Adrenal gland (tissue), 5 donors: ENCODE measurements at regions not wholly inside any gene's neighbourhood (a gene's known extent, or its start where the extent isn't known, plus 50 kb on each side); places are given as distances from the start of the nearest gene placed in this dataset.

Experiments
- CTCF ChIP-seq, 6 experiments: fragments of 450-650 bp in 4 of 6; fragments of 200-600 bp in 2 of 6; sonication (generic) in 1 of 6; IDR thresholded peaks; 1 replicate in 5 of 6; 2 replicates in 1 of 6; pipeline versions ENCODE4 v1.5.1 to v1.8.0; 2016 to 2021; ENCODE audit warnings: antibody characterized with exemption in 6 of 6, mild to moderate bottlenecking in 2 of 6, moderate library complexity in 1 of 6
- POLR2A ChIP-seq, 2 donors: fragments of 450-650 bp; IDR thresholded peaks; one replicate each; pipeline ENCODE4 v1.6.1; 2017; ENCODE audit warnings: antibody characterized with exemption in 2 of 2, mild to moderate bottlenecking in 2 of 2, moderate library complexity in 1 of 2
- donor health status: DM: no; HTN: no; CAD: no.

GRCh38 chr11:8838248-8838647, 72.7 kb upstream of the AKIP1 start:
- TF ChIP-seq CTCF (IDR thresholded peaks at IDR 0.05) (no peak), POLR2A (IDR thresholded peaks at IDR 0.05) (no peak)
